ENCODE measurements at regions not wholly inside any gene's neighbourhood (a gene's known extent, or its start where the extent isn't known, plus 50 kb on each side); places are given as distances from the start of the nearest gene placed in this dataset.

DNA sequence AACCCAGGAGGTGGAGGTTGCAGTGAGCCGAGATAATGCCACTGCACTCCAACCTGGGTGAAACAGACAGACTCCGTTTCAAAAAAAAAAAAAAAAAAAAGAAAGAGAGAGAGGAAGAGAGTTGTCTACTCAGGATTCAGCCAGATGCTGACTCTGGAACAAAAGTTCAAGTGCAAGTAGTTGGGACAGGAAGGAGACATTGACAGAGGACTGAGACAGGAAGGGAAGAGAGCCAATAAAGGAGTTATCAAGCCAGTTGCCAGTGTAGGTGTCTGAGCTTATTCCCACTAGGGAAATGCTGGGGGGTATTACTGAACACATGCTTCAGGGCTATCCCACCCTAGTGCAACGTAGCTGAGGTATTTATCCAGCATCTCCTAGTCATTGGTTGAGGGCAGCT lies 147.7 kb upstream of the SLC1A3 start:
- dilution Hi-C loops (cut with MboI; ENCODE audit: extremely low pct_ligation_motif_present, low sequenced_read_pairs), result no loop called here
- TF ChIP-seq CTCF (optimal IDR thresholded peaks at IDR 0.05 in 1 of 3, IDR thresholded peaks at IDR 0.05 in 1 of 3, conservative IDR thresholded peaks at IDR 0.05 in 1 of 3; ENCODE audit: extremely low read depth in 1 of 3, insufficient read depth in 2 of 3, low read length in 3 of 3) (no peak), EZH2 (IDR thresholded peaks at IDR 0.05; ENCODE audit: low read length) (no peak)
- Histone ChIP-seq H4K20me1 (ENCODE audit: control insufficient read depth, extremely low read depth, insufficient read depth, low read length) (no peaks in the 10 kb centered on the region), H3K79me2 (ENCODE audit: control insufficient read depth, insufficient read depth, low read length) (no peaks in the 10 kb centered on the region), H3K9me3 (ENCODE audit: control insufficient read depth, low read depth, low read length) (no peaks in the 10 kb centered on the region), H3K4me3 (ENCODE audit: control insufficient read depth in 2 of 3, extremely low read depth in 1 of 3, insufficient read depth in 2 of 3, low read depth in 1 of 3, low read length in 3 of 3) (no peak overlapping the region), H3K4me2 (ENCODE audit: control insufficient read depth, extremely low read depth, insufficient read depth, low read depth, low read length) (peak overlapping the region; percentile 65), H2AFZ (ENCODE audit: control insufficient read depth, low read length) (peak overlapping the region; percentile 20), H3K27me3 (ENCODE audit: control insufficient read depth, extremely low read depth, insufficient read depth, low read length) (no peaks in the 10 kb centered on the region), H3K36me3 (ENCODE audit: control insufficient read depth in 2 of 2, extremely low read depth in 1 of 2, insufficient read depth in 2 of 2, low read length in 2 of 2) (no peaks in the 10 kb centered on the region), H3K4me1 (ENCODE audit: control insufficient read depth, extremely low read depth, insufficient read depth, low read length) (peaks cover 59% of the 10 kb centered on the region), H3K9me1 (ENCODE audit: control insufficient read depth, extremely low read depth, insufficient read depth, low read length) (no peaks in the 10 kb centered on the region), H3K27ac (ENCODE audit: control insufficient read depth, insufficient read depth, low read length) (peak overlapping the region; percentile 41), H3K9ac (ENCODE audit: control insufficient read depth, extremely low read depth, insufficient read depth, low read length) (peak overlapping the region; percentile 28)
- FAIRE-seq (peak; percentile 36), DNase-seq (ENCODE audit: low read depth, low spot score) (no peak)

DNA sequence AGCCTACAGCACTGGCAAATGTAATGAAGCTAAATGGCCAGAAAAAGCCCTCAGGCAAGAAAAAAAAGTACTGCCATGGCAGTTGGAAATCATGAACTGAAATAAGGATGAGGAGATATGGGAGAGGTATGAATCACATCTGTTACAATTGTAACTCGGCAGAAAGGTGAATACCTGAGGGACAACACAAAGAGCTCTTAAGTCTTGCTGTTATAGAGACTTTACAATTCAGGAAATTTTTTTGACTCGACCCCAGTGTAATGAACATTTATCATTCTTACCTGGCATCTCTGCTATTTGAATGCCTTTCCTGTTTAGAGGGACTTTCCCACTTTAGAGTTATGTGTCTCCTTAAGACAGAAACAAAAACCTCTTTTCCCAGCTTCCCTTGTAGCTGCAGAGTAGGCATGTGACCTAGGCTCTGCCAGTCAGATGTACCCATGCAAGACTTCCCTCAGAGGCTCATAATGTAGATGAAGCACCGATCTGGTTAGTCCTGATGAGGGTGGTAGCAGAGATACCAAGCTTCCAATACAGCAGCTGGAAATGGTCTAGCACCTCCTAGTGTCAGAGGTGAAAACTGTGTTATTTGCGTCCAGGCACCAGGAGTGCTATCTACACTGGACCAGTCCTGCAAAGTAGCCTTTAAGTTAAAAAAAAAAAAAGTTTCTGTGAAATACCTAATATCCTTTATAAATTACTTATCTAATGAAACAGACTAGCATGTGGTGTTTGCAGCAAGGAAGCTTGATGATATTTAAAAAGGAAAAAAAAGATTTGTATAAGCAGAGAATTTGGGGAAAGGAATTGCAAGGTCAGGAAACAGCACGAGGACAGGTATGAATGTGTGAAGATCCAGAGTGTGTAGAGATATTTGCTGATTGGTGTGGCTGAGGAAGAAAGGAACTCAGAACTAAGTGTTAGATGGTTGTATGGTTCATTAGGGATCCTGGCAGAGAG lies 146.9 kb upstream of the SLC1A3 start:
- Histone ChIP-seq H3K79me2 (ENCODE audit: control insufficient read depth, insufficient read depth, low read length) (no peaks in the 10 kb centered on the region), H4K20me1 (ENCODE audit: control insufficient read depth, extremely low read depth, insufficient read depth, low read length) (no peaks in the 10 kb centered on the region), H3K27me3 (ENCODE audit: control insufficient read depth, extremely low read depth, insufficient read depth, low read length) (no peaks in the 10 kb centered on the region), H3K27ac (ENCODE audit: control insufficient read depth, insufficient read depth, low read length) (peak overlapping the region; percentile 41), H2AFZ (ENCODE audit: control insufficient read depth, low read length) (peak overlapping the region; percentile 29), H3K4me2 (ENCODE audit: control insufficient read depth, extremely low read depth, insufficient read depth, low read depth, low read length) (peak overlapping the region; percentile 65), H3K4me3 (ENCODE audit: control insufficient read depth in 2 of 3, extremely low read depth in 1 of 3, insufficient read depth in 2 of 3, low read depth in 1 of 3, low read length in 3 of 3) (peak overlapping the region in 2 of 3 experiments; percentile 2 to 14), H3K9me1 (ENCODE audit: control insufficient read depth, extremely low read depth, insufficient read depth, low read length) (no peaks in the 10 kb centered on the region), H3K4me1 (ENCODE audit: control insufficient read depth, extremely low read depth, insufficient read depth, low read length) (peaks cover 53% of the 10 kb centered on the region), H3K36me3 (ENCODE audit: control insufficient read depth in 2 of 2, extremely low read depth in 1 of 2, insufficient read depth in 2 of 2, low read length in 2 of 2) (no peaks in the 10 kb centered on the region), H3K9ac (ENCODE audit: control insufficient read depth, extremely low read depth, insufficient read depth, low read length) (peak overlapping the region; percentile 28), H3K9me3 (ENCODE audit: control insufficient read depth, low read depth, low read length) (no peaks in the 10 kb centered on the region)
- dilution Hi-C loops (cut with MboI; ENCODE audit: extremely low pct_ligation_motif_present, low sequenced_read_pairs), result no loop called here
- peak; percentile 88 for FAIRE-seq
- TF ChIP-seq CTCF (optimal IDR thresholded peaks at IDR 0.05 in 1 of 3, IDR thresholded peaks at IDR 0.05 in 1 of 3, conservative IDR thresholded peaks at IDR 0.05 in 1 of 3; ENCODE audit: extremely low read depth in 1 of 3, insufficient read depth in 2 of 3, low read length in 3 of 3), result peak; percentile 62 to 76 (median 67)
- no peak for TF ChIP-seq EZH2 (IDR thresholded peaks at IDR 0.05; ENCODE audit: low read length)
- peak; percentile 87 for DNase-seq (ENCODE audit: low read depth, low spot score)

Data from keratinocyte (primary cell).